ENCODE measurements at regions not wholly inside any gene's neighbourhood (a gene's known extent, or its start where the extent isn't known, plus 50 kb on each side); places are given as distances from the start of the nearest gene placed in this dataset.

DNA sequence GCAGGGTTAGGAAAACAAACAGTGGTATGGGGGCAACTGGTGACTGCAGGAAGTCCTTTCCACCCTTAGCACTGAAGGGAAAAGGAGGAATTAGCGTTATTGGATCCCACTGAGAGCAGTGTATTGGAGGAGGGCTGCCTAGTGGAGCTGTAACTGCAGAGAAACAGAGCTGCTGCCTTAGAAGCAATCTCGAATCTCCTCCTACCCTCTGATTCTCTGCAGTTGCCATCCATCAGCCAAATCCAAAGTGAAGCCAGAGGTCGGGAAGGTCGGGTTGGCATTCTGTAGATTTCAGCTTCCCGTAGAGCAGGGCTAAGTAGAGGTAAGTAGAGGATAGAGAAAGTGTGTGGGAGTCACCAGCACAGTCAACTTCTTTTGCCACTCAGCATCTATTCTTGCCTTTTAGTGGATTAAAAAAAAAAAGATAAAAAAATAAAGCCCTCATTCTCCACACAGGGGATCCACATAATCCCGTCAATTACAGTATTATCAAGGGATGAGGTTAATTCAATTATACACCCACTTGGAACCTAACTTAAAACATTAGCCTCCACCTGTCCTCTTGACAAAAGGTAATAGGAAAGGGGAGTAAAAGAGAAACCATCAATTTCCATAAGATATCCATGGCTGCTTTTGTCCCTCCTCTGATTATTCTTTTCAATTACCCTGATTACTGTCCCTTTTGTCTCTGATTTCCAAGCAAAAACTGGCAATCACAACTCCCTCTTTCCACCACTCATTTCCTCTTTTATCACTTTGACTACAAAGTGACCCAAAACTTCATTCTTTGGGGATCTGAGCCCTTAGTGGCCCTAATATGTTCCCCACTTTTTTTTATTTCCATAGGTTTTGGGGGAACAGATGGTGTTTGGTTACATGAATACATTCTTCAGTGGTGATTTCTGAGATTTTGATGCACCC is 234.7 kb downstream of the RBM26 start:
- Histone ChIP-seq H3K4me3 (no peak overlapping the region), H3K27ac (no peak overlapping the region), H3K27me3 (no peaks in the 10 kb centered on the region), H3K9me3 (no peaks in the 10 kb centered on the region), H3K36me3 (no peaks in the 10 kb centered on the region), H3K4me1 (no peaks in the 10 kb centered on the region)
- WGBS (ENCODE audit: insufficient coverage, low coverage, low lambda C conversion rate, missing lambda C conversion rate): 25% methylated on average over 6 of the region's 6 CpGs
- ATAC-seq: no peak
- intact Hi-C loops (cut with DNase I): no loop called here
- DNase-seq: no peak
- TF ChIP-seq POLR2A (IDR thresholded peaks at IDR 0.05) (no peak), CTCF (IDR thresholded peaks at IDR 0.05) (no peak)

GRCh38 chr13:79160818-79161217 is 245.2 kb downstream of the RBM26 start:
- intact Hi-C loops (cut with DNase I): no loop called here
- H3K27ac ChIP-seq: no peak overlapping the region
- TF ChIP-seq POLR2A (IDR thresholded peaks at IDR 0.05) (no peak), CTCF (IDR thresholded peaks at IDR 0.05) (no peak)
- H3K36me3 ChIP-seq: no peaks in the 10 kb centered on the region
- DNase-seq (no peak), ATAC-seq (no peak)
- H3K9me3 ChIP-seq: no peaks in the 10 kb centered on the region
- H3K4me1 ChIP-seq: no peaks in the 10 kb centered on the region
- H3K4me3 ChIP-seq: no peak overlapping the region
- no peaks in the 10 kb centered on the region for H3K27me3 ChIP-seq

DNA sequence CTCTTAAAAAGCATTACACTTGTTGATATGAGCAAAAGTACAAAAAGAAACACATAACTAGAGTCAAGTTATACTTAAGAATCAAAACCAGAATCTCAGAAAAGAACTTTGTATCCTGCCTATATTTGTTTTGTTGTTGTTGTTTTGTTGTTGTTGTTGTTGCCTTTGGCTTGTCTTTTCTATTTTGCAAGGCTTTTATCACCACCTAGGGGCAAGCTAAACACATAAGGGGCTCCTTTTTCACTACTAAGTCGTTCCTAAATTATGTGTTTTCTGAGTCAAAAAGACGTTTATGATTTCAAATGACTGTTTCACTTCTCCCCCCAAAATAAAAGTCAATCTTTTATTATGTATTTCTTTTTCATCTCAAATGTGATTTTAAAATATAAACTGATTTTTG is 250.2 kb downstream of the RBM26 start:
- no peak for ATAC-seq
- WGBS (ENCODE audit: insufficient coverage, low coverage, low lambda C conversion rate, missing lambda C conversion rate): 14% methylated on average over 2 of the region's 2 CpGs
- intact Hi-C loops (cut with DNase I): no loop called here

DNA sequence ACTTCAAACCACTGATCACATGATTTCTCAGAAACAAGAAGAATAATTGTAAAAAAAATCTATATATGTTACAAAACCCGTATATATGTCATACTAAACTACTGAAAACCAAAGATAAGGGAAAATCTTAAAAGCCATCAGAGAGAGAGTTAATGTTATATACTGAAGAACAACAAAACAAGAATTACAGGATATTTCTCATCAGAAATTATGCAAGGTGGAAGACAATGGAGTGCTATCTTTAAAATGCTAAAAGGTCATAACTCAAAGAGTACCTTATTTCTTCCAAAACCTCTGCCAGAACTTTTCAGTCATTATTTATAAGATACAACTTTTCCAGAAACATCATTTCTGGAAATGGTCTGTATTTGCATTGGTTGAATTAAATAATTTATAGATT is 256.8 kb downstream of the RBM26 start:
- no peaks in the 10 kb centered on the region for H3K4me1 ChIP-seq
- no peak overlapping the region for H3K27ac ChIP-seq
- H3K9me3 ChIP-seq: no peaks in the 10 kb centered on the region
- H3K36me3 ChIP-seq: no peaks in the 10 kb centered on the region
- DNase-seq (no peak), ATAC-seq (no peak)
- TF ChIP-seq POLR2A (IDR thresholded peaks at IDR 0.05): no peak
- no peak for TF ChIP-seq CTCF (IDR thresholded peaks at IDR 0.05)
- intact Hi-C loops (cut with DNase I): no loop called here
- H3K4me3 ChIP-seq: no peak overlapping the region
- WGBS (ENCODE audit: insufficient coverage, low coverage, low lambda C conversion rate, missing lambda C conversion rate): 42% methylated on average over 1 of the region's 1 CpG
- H3K27me3 ChIP-seq: no peaks in the 10 kb centered on the region

More for the DNA sequence above, 250.2 kb downstream of the RBM26 start:
- no peak for TF ChIP-seq CTCF (IDR thresholded peaks at IDR 0.05)
- no peak for TF ChIP-seq POLR2A (IDR thresholded peaks at IDR 0.05)
- Histone ChIP-seq H3K4me1 (no peaks in the 10 kb centered on the region), H3K36me3 (no peaks in the 10 kb centered on the region), H3K27ac (no peak overlapping the region), H3K4me3 (no peak overlapping the region), H3K9me3 (no peaks in the 10 kb centered on the region), H3K27me3 (no peaks in the 10 kb centered on the region)
- no peak for DNase-seq
